ENCODE measurements at regions not wholly inside any gene's neighbourhood (a gene's known extent, or its start where the extent isn't known, plus 50 kb on each side); places are given as distances from the start of the nearest gene placed in this dataset.

DNA sequence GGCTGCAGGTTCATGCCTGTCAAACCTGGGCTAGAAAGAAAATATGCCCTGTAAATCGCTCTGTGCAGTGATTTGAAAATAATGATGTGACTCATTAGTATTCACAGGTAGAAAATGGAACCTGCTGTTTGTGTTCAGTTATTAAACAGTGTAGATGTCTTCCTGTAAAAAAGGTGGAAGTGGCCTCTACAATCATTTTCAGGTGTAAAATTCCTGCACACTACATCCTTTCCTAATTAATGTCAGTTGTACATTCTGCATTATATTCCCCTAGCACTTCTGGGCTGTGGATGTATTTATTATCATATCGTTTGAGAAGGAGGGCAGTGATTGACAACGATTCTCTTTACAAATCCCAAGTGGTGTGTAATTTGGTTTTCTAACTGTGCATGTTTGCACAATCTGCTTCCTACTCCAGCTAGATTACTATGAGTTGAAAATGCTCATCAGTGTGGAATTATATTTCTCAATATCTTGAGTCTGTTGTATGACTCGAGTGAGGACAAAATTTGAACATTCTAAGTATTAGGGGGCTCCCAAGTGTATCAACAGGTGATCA is 454.0 kb upstream of the DDI1 start:
- Histone ChIP-seq H3K9me3 (ENCODE audit: control insufficient read depth in 2 of 2, low read length in 2 of 2) (no peaks in the 10 kb centered on the region), H3K27ac (ENCODE audit: low read depth in 2 of 2, low read length in 2 of 2) (no peak overlapping the region), H3K9ac (ENCODE audit: low read depth in 1 of 2, low read length in 2 of 2) (no peak overlapping the region), H3K4me3 (ENCODE audit: low read length in 2 of 2) (no peak overlapping the region), H3K27me3 (ENCODE audit: control insufficient read depth in 2 of 2, insufficient read depth in 2 of 2, low read length in 2 of 2) (no peaks in the 10 kb centered on the region), H3K36me3 (ENCODE audit: control insufficient read depth in 2 of 2, insufficient read depth in 2 of 2, low read length in 2 of 2) (no peaks in the 10 kb centered on the region), H3K4me1 (ENCODE audit: control insufficient read depth in 2 of 2, insufficient read depth in 2 of 2, low read length in 2 of 2) (no peaks in the 10 kb centered on the region)

DNA sequence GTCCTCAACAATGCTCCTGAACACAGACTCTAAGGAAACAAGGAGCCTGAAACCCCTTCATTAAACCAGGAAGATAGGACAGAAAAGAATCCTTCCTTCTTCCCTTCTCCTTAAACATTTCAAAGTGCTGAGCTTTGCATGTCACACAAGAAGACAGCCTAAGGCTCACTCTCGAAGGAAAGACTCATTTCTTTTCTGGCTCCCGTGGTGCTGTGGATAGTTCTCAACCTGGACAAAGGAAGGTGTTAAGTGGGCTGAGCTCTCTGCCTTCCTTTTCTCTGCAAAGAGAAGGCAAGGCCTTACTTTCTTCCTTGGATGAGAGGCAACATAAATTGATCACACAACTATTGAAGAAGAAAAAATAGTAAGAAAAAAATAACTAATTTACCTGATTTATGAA is 452.4 kb upstream of the DDI1 start:
- H3K4me3 ChIP-seq (ENCODE audit: low read length in 2 of 2): no peak overlapping the region
- no peaks in the 10 kb centered on the region for H3K9me3 ChIP-seq (ENCODE audit: control insufficient read depth in 2 of 2, low read length in 2 of 2)
- no peaks in the 10 kb centered on the region for H3K4me1 ChIP-seq (ENCODE audit: control insufficient read depth in 2 of 2, insufficient read depth in 2 of 2, low read length in 2 of 2)
- H3K36me3 ChIP-seq (ENCODE audit: control insufficient read depth in 2 of 2, insufficient read depth in 2 of 2, low read length in 2 of 2): no peaks in the 10 kb centered on the region
- no peak overlapping the region for H3K9ac ChIP-seq (ENCODE audit: low read depth in 1 of 2, low read length in 2 of 2)
- H3K27ac ChIP-seq (ENCODE audit: low read depth in 2 of 2, low read length in 2 of 2): no peak overlapping the region
- no peaks in the 10 kb centered on the region for H3K27me3 ChIP-seq (ENCODE audit: control insufficient read depth in 2 of 2, insufficient read depth in 2 of 2, low read length in 2 of 2)

DNA sequence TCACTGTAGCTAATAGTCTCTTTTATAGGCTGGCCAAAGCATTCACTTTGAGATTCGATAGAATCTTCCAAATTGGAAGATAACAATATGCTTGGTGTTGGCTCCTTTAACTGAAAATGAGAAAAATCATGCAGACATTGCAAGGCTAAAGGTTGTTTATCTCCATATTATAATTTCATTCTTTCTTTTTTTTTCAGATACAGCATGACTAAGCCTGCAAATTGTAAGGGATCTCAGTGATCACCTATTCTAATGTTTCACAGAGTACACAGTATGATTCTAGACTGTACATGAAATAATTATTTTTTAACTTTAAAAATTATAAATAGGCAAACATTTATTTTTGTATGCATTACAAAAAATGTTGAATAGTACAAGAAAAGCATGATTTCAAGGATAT is 451.7 kb upstream of the DDI1 start:
- no peaks in the 10 kb centered on the region for H3K27me3 ChIP-seq (ENCODE audit: control insufficient read depth in 2 of 2, insufficient read depth in 2 of 2, low read length in 2 of 2)
- no peaks in the 10 kb centered on the region for H3K36me3 ChIP-seq (ENCODE audit: control insufficient read depth in 2 of 2, insufficient read depth in 2 of 2, low read length in 2 of 2)
- H3K27ac ChIP-seq (ENCODE audit: low read depth in 2 of 2, low read length in 2 of 2): no peak overlapping the region
- H3K9me3 ChIP-seq (ENCODE audit: control insufficient read depth in 2 of 2, low read length in 2 of 2): no peaks in the 10 kb centered on the region
- no peak overlapping the region for H3K9ac ChIP-seq (ENCODE audit: low read depth in 1 of 2, low read length in 2 of 2)
- H3K4me1 ChIP-seq (ENCODE audit: control insufficient read depth in 2 of 2, insufficient read depth in 2 of 2, low read length in 2 of 2): no peaks in the 10 kb centered on the region
- no peak overlapping the region for H3K4me3 ChIP-seq (ENCODE audit: low read length in 2 of 2)

DNA sequence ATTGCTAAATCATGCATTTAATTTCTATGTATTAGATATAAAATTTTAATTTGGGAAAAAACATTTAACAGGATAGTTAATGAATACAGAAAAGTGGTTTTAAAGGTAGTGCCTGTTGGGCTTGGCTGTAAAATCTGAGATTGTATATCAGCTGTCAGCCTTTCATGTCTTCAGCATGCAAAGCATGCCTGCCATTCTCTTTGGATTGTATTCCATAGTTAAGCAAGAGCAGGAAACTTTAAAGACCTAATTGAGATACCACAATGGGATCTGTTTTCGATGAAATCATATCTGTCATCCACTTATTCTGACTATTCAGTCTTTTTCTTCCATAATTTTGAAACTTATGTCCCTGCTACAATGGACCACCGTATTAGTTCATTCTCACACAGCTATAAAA is 451.0 kb upstream of the DDI1 start:
- H3K4me3 ChIP-seq (ENCODE audit: low read length in 2 of 2): no peak overlapping the region
- H3K27ac ChIP-seq (ENCODE audit: low read depth in 2 of 2, low read length in 2 of 2): no peak overlapping the region
- no peak overlapping the region for H3K9ac ChIP-seq (ENCODE audit: low read depth in 1 of 2, low read length in 2 of 2)
- no peaks in the 10 kb centered on the region for H3K27me3 ChIP-seq (ENCODE audit: control insufficient read depth in 2 of 2, insufficient read depth in 2 of 2, low read length in 2 of 2)
- H3K9me3 ChIP-seq (ENCODE audit: control insufficient read depth in 2 of 2, low read length in 2 of 2): no peaks in the 10 kb centered on the region
- no peaks in the 10 kb centered on the region for H3K4me1 ChIP-seq (ENCODE audit: control insufficient read depth in 2 of 2, insufficient read depth in 2 of 2, low read length in 2 of 2)
- H3K36me3 ChIP-seq (ENCODE audit: control insufficient read depth in 2 of 2, insufficient read depth in 2 of 2, low read length in 2 of 2): no peaks in the 10 kb centered on the region

DNA sequence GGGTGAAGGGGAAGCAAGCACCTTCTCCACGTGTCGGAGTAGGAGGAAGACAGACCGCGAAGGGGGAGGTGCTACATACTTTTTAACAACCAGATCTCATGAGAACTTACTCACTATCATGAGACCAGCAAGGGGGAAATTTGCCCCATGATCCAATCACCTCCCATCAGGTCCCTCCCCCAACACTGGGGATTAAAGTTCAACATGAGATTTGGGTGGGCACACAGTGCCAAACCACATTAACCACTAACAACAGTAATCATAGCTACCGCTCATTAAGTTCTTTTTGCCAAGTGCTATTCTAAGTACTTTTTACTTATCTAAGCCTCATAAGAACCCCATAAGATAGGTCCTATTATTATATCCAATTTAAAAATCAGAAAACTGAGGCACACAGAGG is 450.5 kb upstream of the DDI1 start:
- no peak overlapping the region for H3K27ac ChIP-seq (ENCODE audit: low read depth in 2 of 2, low read length in 2 of 2)
- H3K9ac ChIP-seq (ENCODE audit: low read depth in 1 of 2, low read length in 2 of 2): no peak overlapping the region
- no peaks in the 10 kb centered on the region for H3K36me3 ChIP-seq (ENCODE audit: control insufficient read depth in 2 of 2, insufficient read depth in 2 of 2, low read length in 2 of 2)
- H3K27me3 ChIP-seq (ENCODE audit: control insufficient read depth in 2 of 2, insufficient read depth in 2 of 2, low read length in 2 of 2): no peaks in the 10 kb centered on the region
- H3K4me3 ChIP-seq (ENCODE audit: low read length in 2 of 2): no peak overlapping the region
- no peaks in the 10 kb centered on the region for H3K4me1 ChIP-seq (ENCODE audit: control insufficient read depth in 2 of 2, insufficient read depth in 2 of 2, low read length in 2 of 2)
- H3K9me3 ChIP-seq (ENCODE audit: control insufficient read depth in 2 of 2, low read length in 2 of 2): no peaks in the 10 kb centered on the region

DNA sequence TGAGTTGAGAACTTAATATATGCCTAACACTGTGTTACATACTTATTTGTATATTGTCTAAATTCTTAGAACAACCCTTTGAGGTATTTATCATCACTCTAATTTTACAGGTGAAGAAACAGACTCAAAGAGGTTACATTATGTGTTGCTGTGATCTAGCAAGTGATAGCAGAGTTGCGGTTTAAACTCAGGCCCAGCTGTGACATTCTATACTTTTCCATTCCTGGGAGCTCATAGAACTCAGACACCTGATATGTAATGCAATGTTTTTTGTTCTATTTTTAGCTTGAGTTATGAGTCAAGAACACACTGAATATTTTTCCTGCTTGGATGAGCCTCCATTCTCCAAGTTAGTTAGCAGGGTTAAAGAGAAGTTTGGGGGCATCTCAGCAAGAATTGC is 449.7 kb upstream of the DDI1 start:
- Histone ChIP-seq H3K4me1 (ENCODE audit: control insufficient read depth in 2 of 2, insufficient read depth in 2 of 2, low read length in 2 of 2) (no peaks in the 10 kb centered on the region), H3K9ac (ENCODE audit: low read depth in 1 of 2, low read length in 2 of 2) (no peak overlapping the region), H3K27me3 (ENCODE audit: control insufficient read depth in 2 of 2, insufficient read depth in 2 of 2, low read length in 2 of 2) (no peaks in the 10 kb centered on the region), H3K27ac (ENCODE audit: low read depth in 2 of 2, low read length in 2 of 2) (no peak overlapping the region), H3K4me3 (ENCODE audit: low read length in 2 of 2) (no peak overlapping the region), H3K36me3 (ENCODE audit: control insufficient read depth in 2 of 2, insufficient read depth in 2 of 2, low read length in 2 of 2) (no peaks in the 10 kb centered on the region), H3K9me3 (ENCODE audit: control insufficient read depth in 2 of 2, low read length in 2 of 2) (no peaks in the 10 kb centered on the region)

DNA sequence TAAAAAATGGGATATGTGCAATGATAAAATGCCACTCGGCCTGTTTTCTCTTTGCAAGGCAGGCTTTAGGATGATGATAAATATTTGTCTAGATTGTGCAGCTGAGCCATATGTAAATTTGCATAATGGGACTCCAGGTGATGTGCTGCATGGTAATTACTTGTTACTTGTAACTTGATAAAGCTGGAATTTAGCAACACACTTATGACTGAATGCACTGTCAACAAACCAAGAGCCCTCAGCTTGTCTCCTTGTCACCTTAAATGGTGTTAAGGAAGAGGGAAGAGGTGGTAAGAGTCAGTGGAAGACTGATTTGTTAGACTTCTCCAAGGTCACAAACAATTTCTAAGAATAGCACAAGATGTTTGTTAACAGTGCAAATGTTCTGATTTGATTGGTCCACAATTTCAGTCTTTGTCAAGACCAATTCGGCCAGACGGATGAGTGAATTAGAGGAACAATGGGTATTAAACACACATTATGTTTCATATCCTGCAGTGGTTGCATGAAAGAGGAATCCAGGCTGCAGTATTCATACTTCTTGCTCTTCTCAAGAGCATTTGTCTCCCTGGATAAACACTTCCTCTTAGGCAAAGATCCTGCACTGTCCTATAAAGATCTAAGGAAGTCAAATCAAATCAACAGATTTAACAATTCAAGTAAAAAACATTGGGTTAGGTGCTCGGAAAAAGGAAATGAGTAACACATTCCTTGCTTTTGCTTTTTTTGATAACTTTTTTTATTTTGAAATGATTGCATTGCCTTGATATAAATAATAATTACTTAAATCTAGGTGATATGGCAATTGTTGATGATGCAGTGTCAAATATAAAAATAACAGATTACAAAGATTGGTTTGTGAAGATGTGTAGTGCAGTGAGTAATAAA is 448.3 kb upstream of the DDI1 start:
- Histone ChIP-seq H3K27ac (ENCODE audit: low read depth in 2 of 2, low read length in 2 of 2) (no peak overlapping the region), H3K9me3 (ENCODE audit: control insufficient read depth in 2 of 2, low read length in 2 of 2) (no peaks in the 10 kb centered on the region), H3K4me1 (ENCODE audit: control insufficient read depth in 2 of 2, insufficient read depth in 2 of 2, low read length in 2 of 2) (no peaks in the 10 kb centered on the region), H3K27me3 (ENCODE audit: control insufficient read depth in 2 of 2, insufficient read depth in 2 of 2, low read length in 2 of 2) (no peaks in the 10 kb centered on the region), H3K4me3 (ENCODE audit: low read length in 2 of 2) (no peak overlapping the region), H3K36me3 (ENCODE audit: control insufficient read depth in 2 of 2, insufficient read depth in 2 of 2, low read length in 2 of 2) (no peaks in the 10 kb centered on the region), H3K9ac (ENCODE audit: low read depth in 1 of 2, low read length in 2 of 2) (no peak overlapping the region)

DNA sequence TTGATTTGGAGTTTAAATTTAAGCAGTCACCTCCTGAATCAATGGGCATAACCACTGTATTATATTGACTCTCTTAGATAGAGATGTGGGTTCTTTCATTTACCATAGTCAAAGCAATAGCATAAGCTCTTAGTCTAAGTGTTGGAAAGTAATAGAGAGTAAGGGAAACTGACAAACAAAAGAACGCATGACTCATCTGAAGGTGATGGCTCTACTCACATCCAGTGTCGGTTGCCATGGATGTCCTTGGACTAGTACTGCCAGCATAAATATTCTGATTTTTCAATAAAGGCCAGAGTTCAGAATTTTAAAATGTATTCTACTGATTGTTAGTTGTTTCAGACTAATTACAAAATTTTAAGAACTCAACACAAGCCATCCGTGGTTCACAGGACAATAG is 444.9 kb upstream of the DDI1 start:
- H3K4me1 ChIP-seq (ENCODE audit: control insufficient read depth in 2 of 2, insufficient read depth in 2 of 2, low read length in 2 of 2): no peaks in the 10 kb centered on the region
- no peaks in the 10 kb centered on the region for H3K9me3 ChIP-seq (ENCODE audit: control insufficient read depth in 2 of 2, low read length in 2 of 2)
- H3K4me3 ChIP-seq (ENCODE audit: low read length in 2 of 2): no peak overlapping the region

DNA sequence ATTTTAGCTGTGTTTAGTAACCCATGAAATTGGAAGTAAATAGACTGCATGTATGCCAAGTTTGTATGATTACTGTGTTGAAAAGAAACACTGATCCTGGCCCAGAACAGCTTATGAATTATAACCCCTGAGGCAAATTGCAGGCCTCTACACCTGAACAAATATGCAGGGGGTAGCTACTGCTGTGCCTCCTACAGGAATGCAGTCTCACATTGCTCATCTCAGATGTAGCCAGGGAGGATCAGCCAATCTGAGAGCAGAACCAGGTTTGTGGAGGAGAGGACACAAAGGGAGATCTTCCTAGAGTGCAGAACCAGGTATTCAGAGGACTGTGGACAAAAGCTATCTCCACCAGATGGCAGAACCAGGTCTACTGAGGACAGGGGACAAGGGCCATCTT is 442.2 kb upstream of the DDI1 start:
- Histone ChIP-seq H3K36me3 (ENCODE audit: control insufficient read depth in 2 of 2, insufficient read depth in 2 of 2, low read length in 2 of 2) (no peaks in the 10 kb centered on the region), H3K27ac (ENCODE audit: low read depth in 2 of 2, low read length in 2 of 2) (no peak overlapping the region), H3K9ac (ENCODE audit: low read depth in 1 of 2, low read length in 2 of 2) (no peak overlapping the region), H3K4me3 (ENCODE audit: low read length in 2 of 2) (no peak overlapping the region), H3K27me3 (ENCODE audit: control insufficient read depth in 2 of 2, insufficient read depth in 2 of 2, low read length in 2 of 2) (no peaks in the 10 kb centered on the region), H3K4me1 (ENCODE audit: control insufficient read depth in 2 of 2, insufficient read depth in 2 of 2, low read length in 2 of 2) (no peaks in the 10 kb centered on the region), H3K9me3 (ENCODE audit: control insufficient read depth in 2 of 2, low read length in 2 of 2) (no peaks in the 10 kb centered on the region)

More for the DNA sequence above, 444.9 kb upstream of the DDI1 start:
- no peak overlapping the region for H3K27ac ChIP-seq (ENCODE audit: low read depth in 2 of 2, low read length in 2 of 2)
- H3K36me3 ChIP-seq (ENCODE audit: control insufficient read depth in 2 of 2, insufficient read depth in 2 of 2, low read length in 2 of 2): no peaks in the 10 kb centered on the region
- no peak overlapping the region for H3K9ac ChIP-seq (ENCODE audit: low read depth in 1 of 2, low read length in 2 of 2)
- H3K27me3 ChIP-seq (ENCODE audit: control insufficient read depth in 2 of 2, insufficient read depth in 2 of 2, low read length in 2 of 2): no peaks in the 10 kb centered on the region

DNA sequence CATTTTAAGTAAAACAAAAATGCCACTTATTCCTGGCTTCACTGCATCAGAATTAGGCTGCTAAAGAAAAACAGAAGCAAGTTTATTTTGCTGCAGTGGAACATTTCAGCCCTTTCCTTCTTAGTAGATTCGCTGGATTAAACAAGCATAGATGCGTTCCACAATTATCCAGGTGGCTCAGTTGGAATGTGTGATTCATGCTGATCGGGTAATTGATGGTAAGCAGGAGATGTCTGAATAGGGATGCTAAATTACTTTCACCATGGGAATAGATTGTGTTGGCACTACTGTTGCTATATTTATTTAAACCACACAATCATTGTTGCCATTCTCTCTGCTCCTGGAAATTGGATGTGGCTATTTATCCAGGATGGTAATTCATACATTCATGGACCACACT is 440.1 kb upstream of the DDI1 start:
- Histone ChIP-seq H3K27me3 (ENCODE audit: control insufficient read depth in 2 of 2, insufficient read depth in 2 of 2, low read length in 2 of 2) (no peaks in the 10 kb centered on the region), H3K4me3 (ENCODE audit: low read length in 2 of 2) (no peak overlapping the region), H3K9me3 (ENCODE audit: control insufficient read depth in 2 of 2, low read length in 2 of 2) (no peaks in the 10 kb centered on the region), H3K9ac (ENCODE audit: low read depth in 1 of 2, low read length in 2 of 2) (no peak overlapping the region), H3K27ac (ENCODE audit: low read depth in 2 of 2, low read length in 2 of 2) (no peak overlapping the region), H3K4me1 (ENCODE audit: control insufficient read depth in 2 of 2, insufficient read depth in 2 of 2, low read length in 2 of 2) (no peaks in the 10 kb centered on the region), H3K36me3 (ENCODE audit: control insufficient read depth in 2 of 2, insufficient read depth in 2 of 2, low read length in 2 of 2) (no peaks in the 10 kb centered on the region)
